Loucy (cell line): ENCODE measurements at regions not wholly inside any gene's neighbourhood (a gene's known extent, or its start where the extent isn't known, plus 50 kb on each side); places are given as distances from the start of the nearest gene placed in this dataset.

Experiments used
- H2AFZ ChIP-seq: fragments of 200-600 bp; sonication (generic); 2 replicates; pipeline ENCODE4 v1.6.0; 2016; ENCODE audit warnings: antibody characterized with exemption, mild to moderate bottlenecking, low read length, moderate library complexity
- H3F3A ChIP-seq: fragments of 200-600 bp; 2 replicates; pipeline ENCODE4 v1.6.0; 2016; ENCODE audit warnings: antibody characterized with exemption, low read depth, mild to moderate bottlenecking
- H3K27me3 ChIP-seq: fragments of 200-600 bp; sonication (generic); 2 replicates; pipeline ENCODE4 v1.6.1; 2014; ENCODE audit warnings: low read length, mild to moderate bottlenecking; ENCODE audit not compliant: insufficient read depth, poor library complexity, severe bottlenecking
- H3K36me3 ChIP-seq: fragments of 200-600 bp; sonication (generic); 2 replicates; pipeline ENCODE4 v1.6.1; 2016; ENCODE audit warnings: low read length; ENCODE audit not compliant: insufficient read depth
- H3K4me1 ChIP-seq: fragments of 200-600 bp; sonication (generic); 2 replicates; pipeline ENCODE4 v1.5.1; 2014; ENCODE audit warnings: low read length, mild to moderate bottlenecking; ENCODE audit not compliant: insufficient read depth, poor library complexity, severe bottlenecking
- H3K4me2 ChIP-seq: fragments of 200-600 bp; sonication (generic); 2 replicates; pipeline ENCODE4 v1.6.0; 2014; ENCODE audit warnings: antibody characterized with exemption, low read length, low read depth, mild to moderate bottlenecking; ENCODE audit not compliant: poor library complexity, severe bottlenecking
- H3K4me3 ChIP-seq: fragments of 200-600 bp; sonication (generic); 2 replicates; pipeline ENCODE4 v1.5.1; 2014; ENCODE audit warnings: low read length, mild to moderate bottlenecking, mixed read lengths; ENCODE audit not compliant: poor library complexity, severe bottlenecking
- H3K79me2 ChIP-seq: fragments of 200-600 bp; sonication (generic); 2 replicates; pipeline ENCODE4 v1.6.1; 2014; ENCODE audit warnings: low read length; ENCODE audit not compliant: insufficient read depth
- H3K9ac ChIP-seq: fragments of 200-600 bp; sonication (generic); 2 replicates; pipeline ENCODE4 v1.6.0; 2014; ENCODE audit warnings: mild to moderate bottlenecking, low read depth, low read length, moderate library complexity; ENCODE audit not compliant: poor library complexity, severe bottlenecking
- H3K9me2 ChIP-seq: fragments of 200-600 bp; sonication (generic); replicated peaks from 2 replicates; pipeline ENCODE4 v1.6.1; 2016; ENCODE audit warnings: low read depth, low read length, mixed read lengths
- H3K9me3 ChIP-seq: fragments of 200-600 bp; sonication (generic); 2 replicates; pipeline ENCODE4 v1.6.1; 2014; ENCODE audit warnings: mild to moderate bottlenecking, antibody characterized with exemption, low read length, low read depth; ENCODE audit not compliant: insufficient read depth
- H4K20me1 ChIP-seq: fragments of 200-600 bp; sonication (generic); 2 replicates; pipeline ENCODE4 v1.6.0; 2014; ENCODE audit warnings: antibody characterized with exemption, low read length, mild to moderate bottlenecking; ENCODE audit not compliant: insufficient read depth, poor library complexity, severe bottlenecking
- CTCF ChIP-seq: fragments of 200-600 bp; sonication (generic); conservative IDR thresholded peaks from 2 replicates; pipeline ENCODE4 v1.5.1; 2014; ENCODE audit warnings: mild to moderate bottlenecking, antibody characterized with exemption, low read length
- EZH2phosphoT487 ChIP-seq: fragments of 200-600 bp; IDR thresholded peaks from 2 replicates; pipeline ENCODE4 v1.6.1; 2018; ENCODE audit warnings: antibody characterized with exemption, mild to moderate bottlenecking, moderate library complexity, borderline replicate concordance

DNA sequence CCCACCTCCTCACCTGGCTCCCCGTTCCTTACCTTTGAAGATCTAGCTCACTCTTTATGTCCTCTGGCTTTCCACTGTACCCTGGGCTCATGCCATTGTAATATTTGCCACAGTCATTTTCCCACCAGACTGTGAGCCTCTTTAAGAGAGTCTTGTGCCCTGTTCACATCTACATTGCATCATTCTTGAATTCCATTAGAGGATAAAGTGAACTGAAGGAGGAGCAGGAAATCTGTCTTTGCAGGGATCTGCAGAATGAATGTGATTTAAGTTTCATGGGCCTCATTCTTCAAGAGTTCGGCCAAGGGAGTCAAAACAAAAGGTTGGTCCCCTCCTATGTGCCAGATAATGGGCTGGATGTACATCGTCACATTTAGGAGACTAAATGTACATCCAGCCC lies 272.6 kb upstream of the CITED2 start:
- Histone ChIP-seq H3K4me1 (no peaks in the 10 kb centered on the region), H3K36me3 (no peaks in the 10 kb centered on the region), H3K4me2 (no peak overlapping the region), H3K27me3 (no peaks in the 10 kb centered on the region), H2AFZ (no peak overlapping the region), H3K9me3 (no peaks in the 10 kb centered on the region), H3K9ac (no peak overlapping the region), H3F3A (no peaks in the 10 kb centered on the region), H3K9me2 (no peaks in the 10 kb centered on the region), H4K20me1 (no peaks in the 10 kb centered on the region), H3K4me3 (no peak overlapping the region), H3K79me2 (no peaks in the 10 kb centered on the region)
- TF ChIP-seq CTCF (no peak), EZH2phosphoT487 (no peak)

GRCh38 chr6:139644821-139645220 lies 270.4 kb upstream of the CITED2 start:
- Histone ChIP-seq H3K4me3 (no peak overlapping the region), H3K4me2 (no peak overlapping the region), H3K9me2 (no peaks in the 10 kb centered on the region), H4K20me1 (no peaks in the 10 kb centered on the region), H3K9ac (no peak overlapping the region), H2AFZ (no peak overlapping the region), H3F3A (no peaks in the 10 kb centered on the region), H3K9me3 (no peaks in the 10 kb centered on the region), H3K4me1 (peaks cover 13% of the 10 kb centered on the region), H3K27me3 (no peaks in the 10 kb centered on the region), H3K36me3 (no peaks in the 10 kb centered on the region), H3K79me2 (no peaks in the 10 kb centered on the region)
- TF ChIP-seq EZH2phosphoT487 (no peak), CTCF (no peak)

DNA sequence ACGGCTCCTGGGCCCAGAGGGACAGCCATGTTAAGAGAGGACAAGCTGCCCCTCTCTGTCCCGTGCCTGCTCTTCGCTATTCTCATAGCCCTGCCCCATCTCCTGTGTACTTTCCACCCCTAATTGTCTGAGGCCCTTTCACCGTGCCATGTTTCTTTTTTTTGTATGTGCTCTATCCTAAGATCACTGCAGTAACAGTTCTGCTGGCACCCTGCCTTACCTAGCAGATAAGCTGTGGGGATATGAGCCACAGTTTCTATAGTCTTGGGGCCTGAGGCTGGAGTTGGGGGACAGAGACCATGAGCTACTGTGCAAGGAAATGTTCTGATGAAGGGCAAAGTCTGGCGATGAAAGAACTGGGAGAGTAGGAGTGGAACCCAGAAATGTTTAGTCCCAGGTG lies 269.5 kb upstream of the CITED2 start:
- H4K20me1 ChIP-seq, result no peaks in the 10 kb centered on the region
- no peaks in the 10 kb centered on the region for H3K9me3 ChIP-seq
- H3K9me2 ChIP-seq, result no peaks in the 10 kb centered on the region
- H3F3A ChIP-seq, result no peaks in the 10 kb centered on the region
- H3K9ac ChIP-seq, result no peak overlapping the region
- H3K27me3 ChIP-seq, result no peaks in the 10 kb centered on the region
- no peak overlapping the region for H2AFZ ChIP-seq
- TF ChIP-seq EZH2phosphoT487 (no peak), CTCF (no peak)
- no peak overlapping the region for H3K4me3 ChIP-seq
- H3K79me2 ChIP-seq, result no peaks in the 10 kb centered on the region
- H3K4me2 ChIP-seq, result no peak overlapping the region
- H3K4me1 ChIP-seq, result peaks cover 18% of the 10 kb centered on the region
- H3K36me3 ChIP-seq, result no peaks in the 10 kb centered on the region
